ENCODE measurements at regions not wholly inside any gene's neighbourhood (a gene's known extent, or its start where the extent isn't known, plus 50 kb on each side); places are given as distances from the start of the nearest gene placed in this dataset.

- Histone ChIP-seq H3K4me2 (ENCODE audit: insufficient read depth, low read length) (no peak overlapping the region), H3K27me3 (ENCODE audit: control insufficient read depth in 2 of 2, insufficient read depth in 2 of 2, low read length in 2 of 2) (no peaks in the 10 kb centered on the region), H3K9ac (replicated peaks; ENCODE audit: extremely low read depth, insufficient read depth, low read length) (no peak overlapping the region), H3K9me1 (replicated peaks; ENCODE audit: control insufficient read depth, extremely low read depth, insufficient read depth, low read length) (no peaks in the 10 kb centered on the region), H3K36me3 (ENCODE audit: control insufficient read depth in 2 of 2, extremely low read depth in 1 of 2, insufficient read depth in 2 of 2, low read length in 2 of 2) (peaks cover 0 to 2% of the 10 kb centered on the region in 2 experiments), H3K4me3 (replicated peaks in 1 of 3; ENCODE audit: insufficient read depth in 1 of 3, low read depth in 1 of 3, low read length in 3 of 3) (no peak overlapping the region), H3K27ac (ENCODE audit: insufficient read depth, low read depth, low read length) (no peak overlapping the region), H2AFZ (ENCODE audit: low read depth, low read length) (no peak overlapping the region), H3K9me3 (replicated peaks; ENCODE audit: control insufficient read depth, insufficient read depth, low read length) (no peaks in the 10 kb centered on the region), H4K20me1 (replicated peaks; ENCODE audit: control insufficient read depth, extremely low read depth, insufficient read depth, low read length) (no peaks in the 10 kb centered on the region), H3K4me1 (ENCODE audit: control insufficient read depth, extremely low read depth, insufficient read depth, low read length) (peaks cover 50% of the 10 kb centered on the region), H3K79me2 (ENCODE audit: control insufficient read depth, insufficient read depth, low read length) (peaks cover 14% of the 10 kb centered on the region)
- CTCF ChIA-PET = interaction anchor here (0.6 to 3.1 kb wide), 6 partner anchors 16 to 362 kb away, joined by 3 to 14 read pairs (median 4); no protein-coding TSS in a partner anchor
- DNase-seq (ENCODE audit: low read depth, low spot score) (no peak), FAIRE-seq (no peak)
- TF ChIP-seq MYC (IDR thresholded peaks at IDR 0.05; ENCODE audit: low read depth, low read length) (no peak), JUN (IDR thresholded peaks at IDR 0.05; ENCODE audit: borderline replicate concordance, insufficient read depth, insufficient read length, low read depth) (no peak), GATA2 (IDR thresholded peaks at IDR 0.05; ENCODE audit: insufficient read depth, insufficient read length, low read depth, low read length) (no peak), POLR2A (IDR thresholded peaks at IDR 0.05; ENCODE audit: low read depth, low read length) (no peak), MAX (IDR thresholded peaks at IDR 0.05; ENCODE audit: insufficient read depth, insufficient read length) (no peak), POLR2AphosphoS5 (IDR thresholded peaks at IDR 0.05; ENCODE audit: insufficient read depth, low read depth, low read length) (no peak), EZH2 (IDR thresholded peaks at IDR 0.05; ENCODE audit: borderline replicate concordance, low read depth, low read length, severe bottlenecking) (no peak), FOS (IDR thresholded peaks at IDR 0.05; ENCODE audit: borderline replicate concordance, insufficient read depth, low read length) (no peak), CTCF (IDR thresholded peaks at IDR 0.05; ENCODE audit: extremely low read depth in 1 of 2, insufficient read depth in 1 of 2, low read depth in 1 of 2, low read length in 2 of 2) (no peak)
- no TSS peak for BruUV-seq (replicated peaks)
- intact Hi-C loops (cut with micrococcal nuclease) = no loop called here
- POLR2A ChIA-PET = no interaction called here
- dilution Hi-C loops (cut with MboI; ENCODE audit: extremely low pct_ligation_motif_present, low sequenced_read_pairs) = no loop called here
These were observed 127.7 kb downstream of the C9orf50 start for GRCh38 chr9:129493002-129493705.

All from endothelial cell of umbilical vein (primary cell).